NT2/D1 (cell line): ENCODE measurements at regions not wholly inside any gene's neighbourhood (a gene's known extent, or its start where the extent isn't known, plus 50 kb on each side); places are given as distances from the start of the nearest gene placed in this dataset.

Experiments
- SUZ12 ChIP-seq: IDR thresholded peaks from 2 replicates; pipeline ENCODE4 v1.6.1; 2011; ENCODE audit not compliant: insufficient read length, insufficient read depth; ENCODE audit errors: extremely low read depth
- YY1 ChIP-seq: IDR thresholded peaks from 2 replicates; pipeline ENCODE4 v1.6.1; 2011; ENCODE audit not compliant: insufficient read length, insufficient read depth
- ZNF274 ChIP-seq: IDR thresholded peaks from 2 replicates; pipeline ENCODE4 v1.6.1; 2011; ENCODE audit warnings: mild to moderate bottlenecking, low read depth, low read length

GRCh38 chr9:87107072-87107471 is 159.8 kb upstream of the GAS1 start:
- no peak for TF ChIP-seq YY1
- no peak for TF ChIP-seq SUZ12
- TF ChIP-seq ZNF274, result no peak
